Fibroblast of the aortic adventitia (primary cell): ENCODE measurements at regions not wholly inside any gene's neighbourhood (a gene's known extent, or its start where the extent isn't known, plus 50 kb on each side); places are given as distances from the start of the nearest gene placed in this dataset.

ENCODE experiments used
- DNase-seq: peaks from one replicate; pipeline ENCODE4 v3.0.0-alpha.2; 2010; ENCODE audit warnings: low read depth
- H3K4me3 ChIP-seq: 2 replicates; pipeline ENCODE4 v1.5.1; 2011; ENCODE audit warnings: low read depth, mild to moderate bottlenecking, control low read depth, low read length, moderate library complexity
- CTCF ChIP-seq: IDR thresholded peaks from 2 replicates; pipeline ENCODE4 v1.5.1; 2011; ENCODE audit warnings: mild to moderate bottlenecking, low read length, control low read depth, inconsistent platforms; ENCODE audit not compliant: insufficient read depth

GRCh38 chr15:95470997-95471689 lies 859.4 kb upstream of the NR2F2 start:
- DNase-seq = peak; percentile 82
- no peak overlapping the region for H3K4me3 ChIP-seq
- no peak for TF ChIP-seq CTCF

- DNase-seq = no peak
- no peak overlapping the region for H3K4me3 ChIP-seq
- TF ChIP-seq CTCF = no peak
Observed at GRCh38 chr15:95471690-95472086, 858.8 kb upstream of the NR2F2 start.

GRCh38 chr15:95475067-95475466 lies 855.4 kb upstream of the NR2F2 start:
- H3K4me3 ChIP-seq = no peak overlapping the region
- no peak for TF ChIP-seq CTCF
- DNase-seq = no peak

- TF ChIP-seq CTCF = no peak
- DNase-seq = no peak
- H3K4me3 ChIP-seq = no peak overlapping the region
Observed at GRCh38 chr15:95479308-95479707, 851.2 kb upstream of the NR2F2 start.

- no peak for TF ChIP-seq CTCF
- no peak overlapping the region for H3K4me3 ChIP-seq
- no peak for DNase-seq
Observed at GRCh38 chr15:95485367-95485766, 845.1 kb upstream of the NR2F2 start.

- DNase-seq = peak; percentile 55
- no peak for TF ChIP-seq CTCF
- no peak overlapping the region for H3K4me3 ChIP-seq
Observed at GRCh38 chr15:95486224-95486623, 844.3 kb upstream of the NR2F2 start.

- TF ChIP-seq CTCF = no peak
- DNase-seq = no peak
- H3K4me3 ChIP-seq = no peak overlapping the region
Observed at GRCh38 chr15:95489103-95489502, 841.4 kb upstream of the NR2F2 start.
